Spinal cord (tissue), 9 donors: ENCODE measurements at regions not wholly inside any gene's neighbourhood (a gene's known extent, or its start where the extent isn't known, plus 50 kb on each side); places are given as distances from the start of the nearest gene placed in this dataset.

Source experiments
- DNase-seq, 6 donors: peaks; one replicate each; pipeline versions ENCODE4 v3.0.0 to v3.0.0-alpha.2; 2013 to 2015; ENCODE audit warnings: low spot score in 6 of 6, low read depth in 4 of 6
- H3K27ac ChIP-seq: one replicate; pipeline ENCODE4 v1.5.1; 2013; ENCODE audit warnings: low read depth, low read length, control low read depth
- H3K27me3 ChIP-seq: one replicate; pipeline ENCODE4 v1.6.1; 2013; ENCODE audit warnings: low read length; ENCODE audit not compliant: control insufficient read depth, insufficient read depth
- H3K36me3 ChIP-seq: one replicate; pipeline ENCODE4 v1.6.1; 2013; ENCODE audit warnings: low read length; ENCODE audit not compliant: control insufficient read depth, insufficient read depth
- H3K4me1 ChIP-seq: one replicate; pipeline ENCODE4 v1.6.1; 2013; ENCODE audit warnings: low read length; ENCODE audit not compliant: control insufficient read depth, insufficient read depth
- H3K4me3 ChIP-seq: one replicate; pipeline ENCODE4 v1.5.1; 2013; ENCODE audit warnings: low read depth, low read length, control low read depth
- H3K9me3 ChIP-seq: one replicate; pipeline ENCODE4 v1.6.1; 2013; ENCODE audit warnings: low read length; ENCODE audit not compliant: control insufficient read depth, insufficient read depth
- WGBS: methylation state at CpG from one replicate; pipeline ENCODE4 v1.1.5; 2013; ENCODE audit warnings: missing lambda C conversion rate; ENCODE audit not compliant: insufficient coverage; 5-methylcytosine and 5-hydroxymethylcytosine counted together
- donor health status: healthy.

- WGBS: 37% methylated on average over 7 of the region's 14 CpGs
- Histone ChIP-seq H3K27me3 (no peaks in the 10 kb centered on the region), H3K4me3 (no peak overlapping the region), H3K27ac (no peak overlapping the region), H3K9me3 (no peaks in the 10 kb centered on the region), H3K36me3 (no peaks in the 10 kb centered on the region), H3K4me1 (peaks cover 31% of the 10 kb centered on the region)
- peak in 2 of 6 donors; percentile 29 to 43 for DNase-seq
These were observed 607.0 kb downstream of the NPHP4 start for GRCh38 chr1:5385096-5385799.

- DNase-seq: peak in 2 of 6 donors; percentile 20 to 88
- Histone ChIP-seq H3K4me1 (peaks cover 26% of the 10 kb centered on the region), H3K9me3 (no peaks in the 10 kb centered on the region), H3K27ac (no peak overlapping the region), H3K36me3 (no peaks in the 10 kb centered on the region), H3K27me3 (no peaks in the 10 kb centered on the region), H3K4me3 (no peak overlapping the region)
- WGBS: 79% methylated on average over 4 of the region's 7 CpGs
These were observed 610.7 kb downstream of the NPHP4 start for GRCh38 chr1:5381491-5381890.

- no peak overlapping the region for H3K27ac ChIP-seq
- no peaks in the 10 kb centered on the region for H3K27me3 ChIP-seq
- 80% methylated on average over 9 of the region's 12 CpGs for WGBS
These were observed 613.0 kb downstream of the NPHP4 start for GRCh38 chr1:5379176-5379759.

GRCh38 chr1:5376538-5377247 is 615.5 kb downstream of the NPHP4 start:
- H3K4me3 ChIP-seq: no peak overlapping the region
- peaks cover under 1% of the 10 kb centered on the region for H3K4me1 ChIP-seq
- H3K27me3 ChIP-seq: no peaks in the 10 kb centered on the region
- H3K27ac ChIP-seq: no peak overlapping the region
- H3K36me3 ChIP-seq: no peaks in the 10 kb centered on the region
- DNase-seq: no peak
- H3K9me3 ChIP-seq: peaks cover 1% of the 10 kb centered on the region
- WGBS: 93% methylated on average over 6 of the region's 6 CpGs

More at GRCh38 chr1:5379176-5379759, 613.0 kb downstream of the NPHP4 start:
- H3K4me1 ChIP-seq: peaks cover 8% of the 10 kb centered on the region
- peak in 1 of 6 donors; percentile 63 for DNase-seq
- H3K4me3 ChIP-seq: no peak overlapping the region
- no peaks in the 10 kb centered on the region for H3K36me3 ChIP-seq
- H3K9me3 ChIP-seq: no peaks in the 10 kb centered on the region

GRCh38 chr1:5375481-5375880 is 616.7 kb downstream of the NPHP4 start:
- WGBS: 76% methylated on average over 4 of the region's 6 CpGs
- H3K4me3 ChIP-seq: no peak overlapping the region

GRCh38 chr1:5374192-5374591 is 618.0 kb downstream of the NPHP4 start:
- Histone ChIP-seq H3K36me3 (no peaks in the 10 kb centered on the region), H3K4me1 (no peaks in the 10 kb centered on the region), H3K27ac (no peak overlapping the region), H3K9me3 (peaks cover 1% of the 10 kb centered on the region), H3K27me3 (no peaks in the 10 kb centered on the region), H3K4me3 (no peak overlapping the region)
- WGBS: 79% methylated on average over 4 of the region's 4 CpGs
- peak in 1 of 6 donors; percentile 43 for DNase-seq

More at GRCh38 chr1:5375481-5375880, 616.7 kb downstream of the NPHP4 start:
- Histone ChIP-seq H3K4me1 (no peaks in the 10 kb centered on the region), H3K9me3 (peaks cover 1% of the 10 kb centered on the region), H3K36me3 (no peaks in the 10 kb centered on the region), H3K27me3 (no peaks in the 10 kb centered on the region), H3K27ac (no peak overlapping the region)
- peak in 1 of 6 donors; percentile 52 for DNase-seq

GRCh38 chr1:5373281-5373680 is 618.9 kb downstream of the NPHP4 start:
- DNase-seq: no peak
- Histone ChIP-seq H3K36me3 (no peaks in the 10 kb centered on the region), H3K9me3 (peaks cover 1% of the 10 kb centered on the region), H3K27me3 (no peaks in the 10 kb centered on the region), H3K4me3 (no peak overlapping the region), H3K27ac (no peak overlapping the region), H3K4me1 (no peaks in the 10 kb centered on the region)
- 82% methylated on average over 4 of the region's 4 CpGs for WGBS

GRCh38 chr1:5371270-5371669 is 621.0 kb downstream of the NPHP4 start:
- no peak for DNase-seq
- 75% methylated on average over 7 of the region's 7 CpGs for WGBS

GRCh38 chr1:5370311-5370710 is 621.9 kb downstream of the NPHP4 start:
- no peak overlapping the region for H3K27ac ChIP-seq
- H3K4me1 ChIP-seq: no peaks in the 10 kb centered on the region
- peaks cover 1% of the 10 kb centered on the region for H3K9me3 ChIP-seq
- no peaks in the 10 kb centered on the region for H3K36me3 ChIP-seq
- no peak for DNase-seq
- no peak overlapping the region for H3K4me3 ChIP-seq
- no peaks in the 10 kb centered on the region for H3K27me3 ChIP-seq
- 92% methylated on average over 2 of the region's 3 CpGs for WGBS

More at GRCh38 chr1:5371270-5371669, 621.0 kb downstream of the NPHP4 start:
- Histone ChIP-seq H3K9me3 (peaks cover 1% of the 10 kb centered on the region), H3K27ac (no peak overlapping the region), H3K4me3 (no peak overlapping the region), H3K36me3 (no peaks in the 10 kb centered on the region), H3K27me3 (no peaks in the 10 kb centered on the region), H3K4me1 (no peaks in the 10 kb centered on the region)
